ENCODE measurements at regions not wholly inside any gene's neighbourhood (a gene's known extent, or its start where the extent isn't known, plus 50 kb on each side); places are given as distances from the start of the nearest gene placed in this dataset.
"Not testable (repeated sequence)": the region's sequence is repeated elsewhere in the genome, so short reads cannot be mapped to it uniquely, and the experiment has no call there.

GRCh38 chr3:137134431-137134830 is 176.6 kb downstream of the IL20RB start:
- intact Hi-C loops (cut with DNase I; ENCODE audit: low total_unique reads), result no loop called here
- H3K27ac ChIP-seq, result no peak overlapping the region
- H3K27me3 ChIP-seq, result no peaks in the 10 kb centered on the region

DNA sequence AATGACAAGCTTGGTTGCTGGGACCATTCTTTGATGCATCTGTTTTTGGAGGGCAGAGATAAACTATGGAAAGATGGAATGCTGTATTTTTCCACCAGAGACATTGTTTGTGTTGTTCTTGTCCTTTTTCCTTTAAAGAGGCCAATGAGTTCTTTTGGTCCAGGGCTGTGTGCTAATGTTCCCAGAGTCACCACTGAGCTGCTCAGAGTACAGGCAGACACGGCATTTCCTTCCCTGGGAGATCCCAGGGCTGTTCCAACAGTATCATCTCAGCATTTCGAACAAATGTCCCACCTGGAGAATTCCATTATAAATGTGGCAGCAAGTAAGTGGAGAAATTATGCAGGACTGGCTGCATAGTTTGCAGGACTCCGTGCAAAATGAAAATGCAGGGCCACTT is 190.6 kb downstream of the IL20RB start:
- no peaks in the 10 kb centered on the region for H3K9me3 ChIP-seq

More at GRCh38 chr3:137134431-137134830, 176.6 kb downstream of the IL20RB start:
- TF ChIP-seq, protein P1, sequence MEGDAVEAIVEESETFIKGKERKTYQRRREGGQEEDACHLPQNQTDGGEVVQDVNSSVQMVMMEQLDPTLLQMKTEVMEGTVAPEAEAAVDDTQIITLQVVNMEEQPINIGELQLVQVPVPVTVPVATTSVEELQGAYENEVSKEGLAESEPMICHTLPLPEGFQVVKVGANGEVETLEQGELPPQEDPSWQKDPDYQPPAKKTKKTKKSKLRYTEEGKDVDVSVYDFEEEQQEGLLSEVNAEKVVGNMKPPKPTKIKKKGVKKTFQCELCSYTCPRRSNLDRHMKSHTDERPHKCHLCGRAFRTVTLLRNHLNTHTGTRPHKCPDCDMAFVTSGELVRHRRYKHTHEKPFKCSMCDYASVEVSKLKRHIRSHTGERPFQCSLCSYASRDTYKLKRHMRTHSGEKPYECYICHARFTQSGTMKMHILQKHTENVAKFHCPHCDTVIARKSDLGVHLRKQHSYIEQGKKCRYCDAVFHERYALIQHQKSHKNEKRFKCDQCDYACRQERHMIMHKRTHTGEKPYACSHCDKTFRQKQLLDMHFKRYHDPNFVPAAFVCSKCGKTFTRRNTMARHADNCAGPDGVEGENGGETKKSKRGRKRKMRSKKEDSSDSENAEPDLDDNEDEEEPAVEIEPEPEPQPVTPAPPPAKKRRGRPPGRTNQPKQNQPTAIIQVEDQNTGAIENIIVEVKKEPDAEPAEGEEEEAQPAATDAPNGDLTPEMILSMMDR (IDR thresholded peaks at IDR 0.05), result no peak
- TF ChIP-seq POLR2A (IDR thresholded peaks at IDR 0.05), result no peak
- no peak for DNase-seq
- Histone ChIP-seq H3K4me1 (no peaks in the 10 kb centered on the region), H3K4me3 (no peak overlapping the region), H3K36me3 (no peaks in the 10 kb centered on the region), H3K9me3 (no peaks in the 10 kb centered on the region)

DNA sequence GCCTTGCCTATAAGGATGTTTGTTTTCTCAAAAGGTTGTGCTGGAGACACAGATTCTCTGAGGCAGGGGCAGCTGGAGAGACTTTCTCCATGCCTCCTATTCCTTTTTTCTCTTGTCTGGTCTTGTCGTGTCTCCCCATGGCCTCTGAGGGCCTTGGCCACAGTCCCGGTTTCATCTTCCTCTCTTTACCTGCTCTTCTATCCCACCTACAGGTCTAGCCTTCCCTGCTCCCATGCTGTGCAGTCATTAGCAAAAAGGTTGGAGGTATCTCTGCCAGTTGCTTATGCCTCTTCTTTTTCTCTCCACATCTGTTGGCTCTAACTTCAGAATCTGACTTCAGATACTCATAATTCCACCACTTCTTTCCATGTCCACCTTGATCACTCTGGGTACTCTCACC is 191.1 kb downstream of the IL20RB start:
- Histone ChIP-seq H3K9me3 (no peaks in the 10 kb centered on the region), H3K4me1 (no peaks in the 10 kb centered on the region), H3K4me3 (no peak overlapping the region), H3K27me3 (no peaks in the 10 kb centered on the region), H3K36me3 (no peaks in the 10 kb centered on the region), H3K27ac (no peak overlapping the region)
- no peak for DNase-seq
- intact Hi-C loops (cut with DNase I; ENCODE audit: low total_unique reads), result no loop called here
- TF ChIP-seq POLR2A (IDR thresholded peaks at IDR 0.05), result no peak
- TF ChIP-seq, protein P1 (IDR thresholded peaks at IDR 0.05), result no peak

More for the DNA sequence above, 190.6 kb downstream of the IL20RB start:
- intact Hi-C loops (cut with DNase I; ENCODE audit: low total_unique reads), result no loop called here
- TF ChIP-seq POLR2A (IDR thresholded peaks at IDR 0.05), result no peak
- TF ChIP-seq, protein P1 (IDR thresholded peaks at IDR 0.05), result no peak
- H3K4me1 ChIP-seq, result no peaks in the 10 kb centered on the region
- no peak for DNase-seq
- no peaks in the 10 kb centered on the region for H3K27me3 ChIP-seq
- H3K36me3 ChIP-seq, result no peaks in the 10 kb centered on the region
- no peak overlapping the region for H3K27ac ChIP-seq
- H3K4me3 ChIP-seq, result no peak overlapping the region

- intact Hi-C loops (cut with DNase I; ENCODE audit: low total_unique reads), result no loop called here
These were observed 193.0 kb downstream of the IL20RB start for GRCh38 chr3:137150825-137151224.

GRCh38 chr3:137153046-137153445 is 195.3 kb downstream of the IL20RB start:
- H3K4me1 ChIP-seq; H3K27me3 ChIP-seq; H3K36me3 ChIP-seq; DNase-seq; intact Hi-C loops (cut with DNase I; ENCODE audit: low total_unique reads); H3K4me3 ChIP-seq; H3K9me3 ChIP-seq; H3K27ac ChIP-seq: not testable (repeated sequence)

More at GRCh38 chr3:137150825-137151224, 193.0 kb downstream of the IL20RB start:
- H3K4me3 ChIP-seq, result no peak overlapping the region
- no peaks in the 10 kb centered on the region for H3K27me3 ChIP-seq
- no peaks in the 10 kb centered on the region for H3K9me3 ChIP-seq
- TF ChIP-seq, protein P1 (IDR thresholded peaks at IDR 0.05), result no peak
- TF ChIP-seq POLR2A (IDR thresholded peaks at IDR 0.05), result no peak
- H3K27ac ChIP-seq, result no peak overlapping the region
- H3K36me3 ChIP-seq, result no peaks in the 10 kb centered on the region
- H3K4me1 ChIP-seq, result no peaks in the 10 kb centered on the region
- no peak for DNase-seq

All from uterus (tissue), 3 donors.